ENCODE measurements at regions not wholly inside any gene's neighbourhood (a gene's known extent, or its start where the extent isn't known, plus 50 kb on each side); places are given as distances from the start of the nearest gene placed in this dataset.
A peak's percentile ranks its signal among the peaks of the same experiment; 100 is the strongest.

- no peak for DNase-seq (ENCODE audit: low read depth)
Observed at GRCh38 chr15:69737916-69738315, 285.3 kb downstream of the RPLP1 start.

GRCh38 chr15:69740684-69741083 is 288.1 kb downstream of the RPLP1 start:
- no peak for DNase-seq (ENCODE audit: low read depth)

- DNase-seq (ENCODE audit: low read depth): no peak
Observed at GRCh38 chr15:69742361-69742760, 289.7 kb downstream of the RPLP1 start.

- DNase-seq (ENCODE audit: low read depth): no peak
Observed at GRCh38 chr15:69743091-69743490, 290.5 kb downstream of the RPLP1 start.

GRCh38 chr15:69744391-69745162 is 292.0 kb downstream of the RPLP1 start:
- DNase-seq (ENCODE audit: low read depth): no peak

GRCh38 chr15:69747193-69747592 is 294.6 kb downstream of the RPLP1 start:
- DNase-seq (ENCODE audit: low read depth): no peak

- DNase-seq (ENCODE audit: low read depth): no peak
Observed at GRCh38 chr15:69748131-69748530, 295.5 kb downstream of the RPLP1 start.

GRCh38 chr15:69748576-69749185 is 296.1 kb downstream of the RPLP1 start:
- no peak for DNase-seq (ENCODE audit: low read depth)

GRCh38 chr15:69749274-69749673 is 296.7 kb downstream of the RPLP1 start:
- no peak for DNase-seq (ENCODE audit: low read depth)

GRCh38 chr15:69749797-69750196 is 297.2 kb downstream of the RPLP1 start:
- no peak for DNase-seq (ENCODE audit: low read depth)

GRCh38 chr15:69750253-69750652 is 297.6 kb downstream of the RPLP1 start:
- DNase-seq (ENCODE audit: low read depth): no peak

GRCh38 chr15:69751147-69751546 is 298.5 kb downstream of the RPLP1 start:
- DNase-seq (ENCODE audit: low read depth): no peak

GRCh38 chr15:69751566-69751965 is 298.9 kb downstream of the RPLP1 start:
- DNase-seq (ENCODE audit: low read depth): no peak

- no peak for DNase-seq (ENCODE audit: low read depth)
Observed at GRCh38 chr15:69753867-69754266, 301.2 kb downstream of the RPLP1 start.

GRCh38 chr15:69754313-69754712 is 301.7 kb downstream of the RPLP1 start:
- DNase-seq (ENCODE audit: low read depth): no peak

GRCh38 chr15:69755551-69756310 is 303.1 kb downstream of the RPLP1 start:
- no peak for DNase-seq (ENCODE audit: low read depth)

GRCh38 chr15:69756440-69756839 is 303.8 kb downstream of the RPLP1 start:
- no peak for DNase-seq (ENCODE audit: low read depth)

GRCh38 chr15:69757186-69757585 is 304.6 kb downstream of the RPLP1 start:
- no peak for DNase-seq (ENCODE audit: low read depth)

GRCh38 chr15:69758291-69758771 is 305.7 kb downstream of the RPLP1 start:
- no peak for DNase-seq (ENCODE audit: low read depth)

- peak; percentile 98 for DNase-seq (ENCODE audit: low read depth)
Observed at GRCh38 chr15:69758810-69759790, 306.5 kb downstream of the RPLP1 start.

- no peak for DNase-seq (ENCODE audit: low read depth)
Observed at GRCh38 chr15:69760258-69760845, 307.7 kb downstream of the RPLP1 start.

Data from CMK (cell line).